ENCODE measurements at regions not wholly inside any gene's neighbourhood (a gene's known extent, or its start where the extent isn't known, plus 50 kb on each side); places are given as distances from the start of the nearest gene placed in this dataset.

DNA sequence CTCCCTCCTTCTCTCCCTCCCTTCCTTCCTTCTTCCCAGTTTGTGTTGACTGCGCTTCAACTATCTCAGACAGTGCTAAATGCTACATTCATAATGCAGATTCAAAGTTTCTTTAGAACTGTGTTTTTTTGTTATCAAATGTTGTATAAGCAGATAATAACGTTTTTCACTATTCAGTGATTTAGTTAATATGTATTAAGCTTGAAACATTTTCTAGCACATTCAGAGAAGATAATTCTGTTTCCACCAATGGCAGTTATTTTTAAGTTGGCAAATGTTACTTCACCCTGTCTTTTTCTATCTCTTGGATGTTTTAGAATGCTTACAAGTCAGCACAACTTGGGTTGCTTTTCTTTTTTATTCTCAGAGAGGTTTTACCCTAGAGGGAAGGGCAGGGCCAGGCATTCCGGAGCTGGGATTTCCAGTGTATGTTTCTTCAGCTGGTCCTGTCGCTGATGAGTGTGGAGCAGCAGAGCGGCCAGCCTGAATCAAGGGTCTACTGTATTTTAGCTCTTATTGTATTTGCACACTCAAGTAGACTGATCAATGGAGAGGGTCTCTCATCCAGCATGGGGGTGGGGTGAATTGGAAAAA lies 162.3 kb upstream of the ARHGAP20 start:
- TF ChIP-seq, protein P1, sequence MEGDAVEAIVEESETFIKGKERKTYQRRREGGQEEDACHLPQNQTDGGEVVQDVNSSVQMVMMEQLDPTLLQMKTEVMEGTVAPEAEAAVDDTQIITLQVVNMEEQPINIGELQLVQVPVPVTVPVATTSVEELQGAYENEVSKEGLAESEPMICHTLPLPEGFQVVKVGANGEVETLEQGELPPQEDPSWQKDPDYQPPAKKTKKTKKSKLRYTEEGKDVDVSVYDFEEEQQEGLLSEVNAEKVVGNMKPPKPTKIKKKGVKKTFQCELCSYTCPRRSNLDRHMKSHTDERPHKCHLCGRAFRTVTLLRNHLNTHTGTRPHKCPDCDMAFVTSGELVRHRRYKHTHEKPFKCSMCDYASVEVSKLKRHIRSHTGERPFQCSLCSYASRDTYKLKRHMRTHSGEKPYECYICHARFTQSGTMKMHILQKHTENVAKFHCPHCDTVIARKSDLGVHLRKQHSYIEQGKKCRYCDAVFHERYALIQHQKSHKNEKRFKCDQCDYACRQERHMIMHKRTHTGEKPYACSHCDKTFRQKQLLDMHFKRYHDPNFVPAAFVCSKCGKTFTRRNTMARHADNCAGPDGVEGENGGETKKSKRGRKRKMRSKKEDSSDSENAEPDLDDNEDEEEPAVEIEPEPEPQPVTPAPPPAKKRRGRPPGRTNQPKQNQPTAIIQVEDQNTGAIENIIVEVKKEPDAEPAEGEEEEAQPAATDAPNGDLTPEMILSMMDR (IDR thresholded peaks at IDR 0.05; ENCODE audit: insufficient read depth, low read length, poor library complexity, severe bottlenecking) = no peak
- TF ChIP-seq EZH2phosphoT487 (conservative IDR thresholded peaks at IDR 0.05; ENCODE audit: low read length) = no peak
